SK-N-SH treated with all-trans-retinoic acid at 6 μM for 48 hours (cell line): ENCODE measurements at regions not wholly inside any gene's neighbourhood (a gene's known extent, or its start where the extent isn't known, plus 50 kb on each side); places are given as distances from the start of the nearest gene placed in this dataset.

ENCODE experiments used
- ATAC-seq: fragments of 200-7000 bp; cut with Tn5 transposase; 3 replicates; pipeline ENCODE4 v1.9.1; 2020; ENCODE audit warnings: mild to moderate bottlenecking, moderate library complexity
- ARNTL ChIP-seq: fragments of 450-650 bp; formaldehyde crosslinking; IDR thresholded peaks from 2 replicates; pipeline ENCODE4 v1.5.0; 2020; ENCODE audit warnings: low read depth, mild to moderate bottlenecking, moderate library complexity, borderline replicate concordance
- BACH2 ChIP-seq: fragments of 250-450 bp; sonication (Bioruptor Pico); IDR thresholded peaks from 2 replicates; pipeline ENCODE4 v1.9.0; 2021; ENCODE audit warnings: mild to moderate bottlenecking, borderline replicate concordance
- CSDC2 ChIP-seq: fragments of 250-450 bp; sonication (Bioruptor Pico); IDR thresholded peaks from 2 replicates; pipeline ENCODE4 v1.5.0; 2020; ENCODE audit warnings: mild to moderate bottlenecking, moderate library complexity
- ESRRG ChIP-seq: fragments of 250-450 bp; sonication (Bioruptor Pico); IDR thresholded peaks from 2 replicates; pipeline ENCODE4 v1.6.1; 2021; ENCODE audit warnings: mild to moderate bottlenecking
- GLIS3 ChIP-seq: fragments of 250-450 bp; sonication (Bioruptor Pico); IDR thresholded peaks from 2 replicates; pipeline ENCODE4 v1.5.0; 2020; ENCODE audit warnings: mild to moderate bottlenecking, moderate library complexity
- ISL1 ChIP-seq: fragments of 250-450 bp; sonication (Bioruptor Pico); IDR thresholded peaks from 2 replicates; pipeline ENCODE4 v2.1.2; 2022; ENCODE audit warnings: mild to moderate bottlenecking, moderate library complexity
- OSR1 ChIP-seq: fragments of 250-450 bp; sonication (Bioruptor Pico); IDR thresholded peaks from 2 replicates; pipeline ENCODE4 v1.8.0; 2022; ENCODE audit warnings: moderate library complexity, mild to moderate bottlenecking, inconsistent platforms
- PPARA ChIP-seq: fragments of 250-450 bp; sonication (Bioruptor Pico); IDR thresholded peaks from 2 replicates; pipeline ENCODE4 v1.5.0; 2020; ENCODE audit warnings: mild to moderate bottlenecking, borderline replicate concordance
- RARB ChIP-seq: fragments of 250-450 bp; sonication (Bioruptor Pico); IDR thresholded peaks from 2 replicates; pipeline ENCODE4 v1.8.0; 2021; ENCODE audit warnings: mild to moderate bottlenecking, moderate library complexity
- SNAI2 ChIP-seq: fragments of 250-450 bp; sonication (Bioruptor Pico); IDR thresholded peaks from 2 replicates; pipeline ENCODE4 v1.5.0; 2020; ENCODE audit warnings: mild to moderate bottlenecking, moderate library complexity
- TCF4 ChIP-seq: fragments of 250-450 bp; sonication (Bioruptor Pico); IDR thresholded peaks from 2 replicates; pipeline ENCODE4 v1.8.0; 2021; ENCODE audit warnings: mild to moderate bottlenecking, moderate library complexity, borderline replicate concordance
- TOX ChIP-seq: fragments of 250-450 bp; sonication (Bioruptor Pico); IDR thresholded peaks from 2 replicates; pipeline ENCODE4 v1.8.0; 2021; ENCODE audit warnings: mild to moderate bottlenecking, moderate library complexity, borderline replicate concordance
- ZC3H10 ChIP-seq: fragments of 250-450 bp; sonication (Bioruptor Pico); IDR thresholded peaks from 2 replicates; pipeline ENCODE4 v1.5.1; 2021; ENCODE audit warnings: mild to moderate bottlenecking, moderate library complexity
- ZFP3 ChIP-seq: fragments of 250-450 bp; sonication (Bioruptor Pico); IDR thresholded peaks from 2 replicates; pipeline ENCODE4 v1.5.0; 2020; ENCODE audit warnings: mild to moderate bottlenecking, moderate library complexity
- ZFP30 ChIP-seq: fragments of 450-650 bp; formaldehyde crosslinking; IDR thresholded peaks from 2 replicates; pipeline ENCODE4 v1.5.0; 2022; ENCODE audit warnings: mild to moderate bottlenecking, moderate library complexity
- ZNF565 ChIP-seq: fragments of 450-650 bp; formaldehyde crosslinking; conservative IDR thresholded peaks from 2 replicates; pipeline ENCODE4 v1.5.0; 2020; ENCODE audit warnings: low read depth, mild to moderate bottlenecking, moderate library complexity
- ZNF70 ChIP-seq: fragments of 450-650 bp; formaldehyde crosslinking; IDR thresholded peaks from 2 replicates; pipeline ENCODE4 v1.5.0; 2020; ENCODE audit warnings: mild to moderate bottlenecking, moderate library complexity
- ZNF8 ChIP-seq: fragments of 450-650 bp; formaldehyde crosslinking; IDR thresholded peaks from 2 replicates; pipeline ENCODE4 v1.5.0; 2020; ENCODE audit warnings: mild to moderate bottlenecking, moderate library complexity
- TF ChIP-seq, protein P1 (sequence below): fragments of 250-450 bp; sonication (Bioruptor Pico); IDR thresholded peaks from 2 replicates; pipeline ENCODE4 v1.5.1; 2020; ENCODE audit warnings: low read depth, mild to moderate bottlenecking, moderate library complexity
- TF ChIP-seq, protein P2 (sequence below): fragments of 250-450 bp; sonication (Bioruptor Pico); IDR thresholded peaks from 2 replicates; pipeline ENCODE4 v1.5.0; 2020; ENCODE audit warnings: mild to moderate bottlenecking, moderate library complexity
- TF ChIP-seq, protein P3 (sequence below): fragments of 250-450 bp; sonication (Bioruptor Pico); IDR thresholded peaks from 2 replicates; pipeline ENCODE4 v1.8.0; 2021; ENCODE audit warnings: low read depth, mild to moderate bottlenecking, moderate library complexity, borderline replicate concordance
- TF ChIP-seq, protein P4 (sequence below): fragments of 250-450 bp; sonication (Bioruptor Pico); IDR thresholded peaks from 2 replicates; pipeline ENCODE4 v1.8.0; 2020; ENCODE audit warnings: mild to moderate bottlenecking, moderate library complexity, borderline replicate concordance

DNA sequence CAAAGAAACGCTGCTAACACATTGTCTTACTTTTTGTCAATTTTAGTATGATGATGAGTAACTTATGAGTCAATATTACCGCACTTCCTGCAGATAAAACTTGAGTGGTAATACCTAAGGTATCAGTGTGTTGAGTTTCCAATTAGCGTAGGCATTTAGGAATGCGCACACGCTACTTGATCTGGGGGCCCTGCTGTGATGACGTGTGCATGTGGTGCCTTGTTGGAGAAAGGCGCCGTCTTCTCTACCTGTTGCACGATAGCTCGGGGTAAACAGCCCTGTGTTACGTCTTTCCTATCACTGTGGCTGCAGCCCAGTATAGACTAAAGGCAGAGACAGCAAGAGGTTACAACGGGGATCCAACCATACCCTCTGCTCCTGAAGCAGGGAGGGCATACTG is 476.8 kb upstream of the ADARB2 start:
- no peak for ATAC-seq
- TF ChIP-seq BACH2 (CRISPR knock-in tag) (no peak), ZFP3 (CRISPR knock-in tag) (no peak), RARB (CRISPR knock-in tag) (no peak), ISL1 (no peak), ARNTL (CRISPR knock-in tag) (no peak), TOX (no peak), ZNF70 (CRISPR knock-in tag) (no peak), ESRRG (no peak), ZNF8 (CRISPR knock-in tag) (no peak), PPARA (CRISPR knock-in tag) (no peak), ZNF565 (CRISPR knock-in tag) (no peak), TCF4 (CRISPR knock-in tag) (no peak), GLIS3 (no peak), OSR1 (no peak), SNAI2 (CRISPR knock-in tag) (no peak)
- TF ChIP-seq, protein P1, sequence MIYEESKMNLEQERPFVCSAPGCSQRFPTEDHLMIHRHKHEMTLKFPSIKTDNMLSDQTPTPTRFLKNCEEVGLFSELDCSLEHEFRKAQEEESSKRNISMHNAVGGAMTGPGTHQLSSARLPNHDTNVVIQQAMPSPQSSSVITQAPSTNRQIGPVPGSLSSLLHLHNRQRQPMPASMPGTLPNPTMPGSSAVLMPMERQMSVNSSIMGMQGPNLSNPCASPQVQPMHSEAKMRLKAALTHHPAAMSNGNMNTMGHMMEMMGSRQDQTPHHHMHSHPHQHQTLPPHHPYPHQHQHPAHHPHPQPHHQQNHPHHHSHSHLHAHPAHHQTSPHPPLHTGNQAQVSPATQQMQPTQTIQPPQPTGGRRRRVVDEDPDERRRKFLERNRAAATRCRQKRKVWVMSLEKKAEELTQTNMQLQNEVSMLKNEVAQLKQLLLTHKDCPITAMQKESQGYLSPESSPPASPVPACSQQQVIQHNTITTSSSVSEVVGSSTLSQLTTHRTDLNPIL (CRISPR knock-in tag): no peak
- TF ChIP-seq, protein P2, sequence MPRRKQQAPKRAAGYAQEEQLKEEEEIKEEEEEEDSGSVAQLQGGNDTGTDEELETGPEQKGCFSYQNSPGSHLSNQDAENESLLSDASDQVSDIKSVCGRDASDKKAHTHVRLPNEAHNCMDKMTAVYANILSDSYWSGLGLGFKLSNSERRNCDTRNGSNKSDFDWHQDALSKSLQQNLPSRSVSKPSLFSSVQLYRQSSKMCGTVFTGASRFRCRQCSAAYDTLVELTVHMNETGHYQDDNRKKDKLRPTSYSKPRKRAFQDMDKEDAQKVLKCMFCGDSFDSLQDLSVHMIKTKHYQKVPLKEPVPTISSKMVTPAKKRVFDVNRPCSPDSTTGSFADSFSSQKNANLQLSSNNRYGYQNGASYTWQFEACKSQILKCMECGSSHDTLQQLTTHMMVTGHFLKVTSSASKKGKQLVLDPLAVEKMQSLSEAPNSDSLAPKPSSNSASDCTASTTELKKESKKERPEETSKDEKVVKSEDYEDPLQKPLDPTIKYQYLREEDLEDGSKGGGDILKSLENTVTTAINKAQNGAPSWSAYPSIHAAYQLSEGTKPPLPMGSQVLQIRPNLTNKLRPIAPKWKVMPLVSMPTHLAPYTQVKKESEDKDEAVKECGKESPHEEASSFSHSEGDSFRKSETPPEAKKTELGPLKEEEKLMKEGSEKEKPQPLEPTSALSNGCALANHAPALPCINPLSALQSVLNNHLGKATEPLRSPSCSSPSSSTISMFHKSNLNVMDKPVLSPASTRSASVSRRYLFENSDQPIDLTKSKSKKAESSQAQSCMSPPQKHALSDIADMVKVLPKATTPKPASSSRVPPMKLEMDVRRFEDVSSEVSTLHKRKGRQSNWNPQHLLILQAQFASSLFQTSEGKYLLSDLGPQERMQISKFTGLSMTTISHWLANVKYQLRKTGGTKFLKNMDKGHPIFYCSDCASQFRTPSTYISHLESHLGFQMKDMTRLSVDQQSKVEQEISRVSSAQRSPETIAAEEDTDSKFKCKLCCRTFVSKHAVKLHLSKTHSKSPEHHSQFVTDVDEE (CRISPR knock-in tag): no peak
- TF ChIP-seq, protein P3, sequence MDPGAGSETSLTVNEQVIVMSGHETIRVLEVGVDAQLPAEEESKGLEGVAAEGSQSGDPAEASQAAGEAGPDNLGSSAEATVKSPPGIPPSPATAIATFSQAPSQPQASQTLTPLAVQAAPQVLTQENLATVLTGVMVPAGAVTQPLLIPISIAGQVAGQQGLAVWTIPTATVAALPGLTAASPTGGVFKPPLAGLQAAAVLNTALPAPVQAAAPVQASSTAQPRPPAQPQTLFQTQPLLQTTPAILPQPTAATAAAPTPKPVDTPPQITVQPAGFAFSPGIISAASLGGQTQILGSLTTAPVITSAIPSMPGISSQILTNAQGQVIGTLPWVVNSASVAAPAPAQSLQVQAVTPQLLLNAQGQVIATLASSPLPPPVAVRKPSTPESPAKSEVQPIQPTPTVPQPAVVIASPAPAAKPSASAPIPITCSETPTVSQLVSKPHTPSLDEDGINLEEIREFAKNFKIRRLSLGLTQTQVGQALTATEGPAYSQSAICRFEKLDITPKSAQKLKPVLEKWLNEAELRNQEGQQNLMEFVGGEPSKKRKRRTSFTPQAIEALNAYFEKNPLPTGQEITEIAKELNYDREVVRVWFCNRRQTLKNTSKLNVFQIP: no peak
- TF ChIP-seq, protein P4, sequence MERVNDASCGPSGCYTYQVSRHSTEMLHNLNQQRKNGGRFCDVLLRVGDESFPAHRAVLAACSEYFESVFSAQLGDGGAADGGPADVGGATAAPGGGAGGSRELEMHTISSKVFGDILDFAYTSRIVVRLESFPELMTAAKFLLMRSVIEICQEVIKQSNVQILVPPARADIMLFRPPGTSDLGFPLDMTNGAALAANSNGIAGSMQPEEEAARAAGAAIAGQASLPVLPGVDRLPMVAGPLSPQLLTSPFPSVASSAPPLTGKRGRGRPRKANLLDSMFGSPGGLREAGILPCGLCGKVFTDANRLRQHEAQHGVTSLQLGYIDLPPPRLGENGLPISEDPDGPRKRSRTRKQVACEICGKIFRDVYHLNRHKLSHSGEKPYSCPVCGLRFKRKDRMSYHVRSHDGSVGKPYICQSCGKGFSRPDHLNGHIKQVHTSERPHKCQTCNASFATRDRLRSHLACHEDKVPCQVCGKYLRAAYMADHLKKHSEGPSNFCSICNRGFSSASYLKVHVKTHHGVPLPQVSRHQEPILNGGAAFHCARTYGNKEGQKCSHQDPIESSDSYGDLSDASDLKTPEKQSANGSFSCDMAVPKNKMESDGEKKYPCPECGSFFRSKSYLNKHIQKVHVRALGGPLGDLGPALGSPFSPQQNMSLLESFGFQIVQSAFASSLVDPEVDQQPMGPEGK: no peak

DNA sequence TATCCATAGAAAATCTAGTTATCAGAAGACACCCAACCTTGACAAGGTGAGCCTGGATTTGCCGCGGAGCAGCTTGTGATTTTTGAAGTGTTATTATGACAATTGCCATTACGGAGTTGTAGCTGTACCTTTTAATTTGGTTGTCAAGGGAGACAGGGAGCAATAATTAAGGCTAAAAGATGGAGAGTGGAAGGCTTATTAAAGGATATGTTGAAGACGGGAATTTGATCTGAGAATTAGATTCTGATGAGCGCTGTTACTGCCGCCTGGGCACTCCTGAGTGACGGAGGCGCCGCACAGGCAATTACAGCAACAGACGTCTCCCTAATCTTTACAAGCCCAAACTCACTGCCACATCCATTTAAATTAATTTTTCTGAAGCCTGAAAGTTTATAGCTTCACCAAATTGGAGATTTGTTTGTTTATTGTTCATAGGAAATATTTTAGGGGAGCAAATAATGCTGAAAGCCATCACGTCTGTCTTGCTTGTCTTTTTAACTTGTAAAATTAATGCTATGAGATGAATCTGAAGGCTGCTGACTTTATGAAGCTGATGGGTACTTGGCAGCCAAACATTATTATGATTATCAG is 475.0 kb upstream of the ADARB2 start:
- ATAC-seq: no peak
- TF ChIP-seq GLIS3 (no peak), ZNF70 (CRISPR knock-in tag) (no peak), TOX (no peak), ISL1 (no peak), OSR1 (no peak)
- TF ChIP-seq, protein P2 (CRISPR knock-in tag): no peak
- TF ChIP-seq, all 23 proteins: peak for 0

DNA sequence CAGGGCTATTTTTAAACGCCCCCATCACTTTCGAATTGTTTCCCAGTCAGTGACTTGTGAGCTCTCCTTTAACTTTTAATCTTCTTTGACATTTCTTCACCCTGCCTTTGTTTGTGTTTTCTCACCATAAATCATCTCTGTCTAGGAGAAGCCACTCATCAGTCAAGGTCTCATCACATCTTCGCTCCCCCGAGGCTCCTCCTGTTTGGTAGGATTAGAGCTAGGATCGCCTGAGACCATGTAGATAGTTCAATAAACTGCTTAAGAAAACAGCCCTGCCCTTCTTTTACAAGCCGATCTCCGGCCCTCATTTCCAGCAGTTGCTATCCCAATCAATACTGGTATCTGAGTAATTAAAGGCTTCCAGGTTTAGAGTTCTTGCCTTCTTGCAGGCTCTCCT is 472.8 kb upstream of the ADARB2 start:
- ATAC-seq: no peak
- no peak for TF ChIP-seq ZFP30 (CRISPR knock-in tag)
- TF ChIP-seq TOX: no peak
- no peak for TF ChIP-seq ZNF70 (CRISPR knock-in tag)
- no peak for TF ChIP-seq TCF4 (CRISPR knock-in tag)
- no peak for TF ChIP-seq ZNF8 (CRISPR knock-in tag)
- no peak for TF ChIP-seq ISL1
- TF ChIP-seq, protein P1 (CRISPR knock-in tag): no peak
- TF ChIP-seq PPARA (CRISPR knock-in tag): no peak
- TF ChIP-seq ESRRG: no peak
- TF ChIP-seq, protein P3: no peak
- no peak for TF ChIP-seq OSR1
- TF ChIP-seq RARB (CRISPR knock-in tag): no peak
- no peak for TF ChIP-seq BACH2 (CRISPR knock-in tag)
- TF ChIP-seq ZC3H10 (CRISPR knock-in tag): no peak
- no peak for TF ChIP-seq CSDC2 (CRISPR knock-in tag)
